ENCODE measurements at regions not wholly inside any gene's neighbourhood (a gene's known extent, or its start where the extent isn't known, plus 50 kb on each side); places are given as distances from the start of the nearest gene placed in this dataset.

DNA sequence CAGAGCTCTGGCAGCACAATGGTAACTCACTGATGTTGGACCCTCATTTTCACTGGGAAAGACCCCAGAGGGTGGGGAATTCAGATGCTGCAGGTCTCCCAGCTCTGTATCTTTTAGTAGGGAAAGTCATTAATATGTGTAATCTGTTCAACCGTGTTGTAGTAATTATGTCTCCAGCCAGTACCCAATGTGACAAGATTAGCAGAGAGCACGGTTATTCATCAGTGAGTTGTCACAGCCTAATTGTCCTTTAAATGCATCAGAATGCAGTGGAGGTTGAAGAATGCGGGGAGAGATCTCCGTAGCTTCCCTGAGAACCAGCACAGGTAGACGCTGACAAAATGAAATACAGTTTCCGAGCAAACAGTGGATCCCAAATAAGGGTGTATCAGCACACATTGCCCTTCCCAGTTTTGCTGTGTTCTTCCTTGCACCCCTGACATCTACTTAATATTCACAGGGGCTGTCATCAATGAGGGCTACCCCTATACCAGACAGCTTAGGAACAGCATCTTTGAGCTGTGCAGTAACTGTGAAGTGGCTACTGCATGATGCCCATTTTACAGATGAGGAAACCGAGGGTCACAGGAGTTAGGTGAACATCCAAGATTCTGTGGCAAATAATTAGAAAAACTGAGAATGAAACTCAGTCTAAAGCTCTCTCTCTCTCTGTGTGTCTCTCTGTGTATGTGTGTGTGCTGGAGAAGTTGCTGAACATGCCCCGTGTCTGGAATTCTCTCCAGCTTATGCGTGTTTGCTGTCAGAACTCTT is 430.4 kb upstream of the HS6ST1 start:
- no peak overlapping the region for H3K4me3 ChIP-seq (replicated peaks in 1 of 3; ENCODE audit: insufficient read depth in 1 of 3, low read depth in 2 of 3, low read length in 3 of 3)
- BruUV-seq (replicated peaks) = no TSS peak
- CTCF ChIA-PET (ENCODE audit: low intra/inter-chr PET ratio, low total read pairs) = no interaction called here
- no peaks in the 10 kb centered on the region for H3K79me2 ChIP-seq (ENCODE audit: insufficient read depth, low read length)
- peaks cover 3 to 55% of the 10 kb centered on the region in 2 experiments; a peak in 3 of 5 replicates for H3K27me3 ChIP-seq (ENCODE audit: control insufficient read depth in 1 of 2, insufficient read depth in 2 of 2, low read length in 2 of 2)
- FAIRE-seq (no peak), DNase-seq (ENCODE audit: low spot score) (no peak), ATAC-seq (no peak)
- in situ Hi-C loops (cut with HindIII; ENCODE audit: extremely low pct_ligation_motif_present, low pct_unique_long_range_greater_than_20kb) = loop anchor here (25.0 kb wide), 1 partner anchor 687 kb away; no protein-coding TSS in a partner anchor
- H4K20me1 ChIP-seq (ENCODE audit: insufficient read depth, low read length) = no peaks in the 10 kb centered on the region
- POLR2A ChIA-PET = no interaction called here
- no peaks in the 10 kb centered on the region for H3K9me3 ChIP-seq (ENCODE audit: low read length)
- 22% methylated on average over 9 of the region's 9 CpGs for WGBS (ENCODE audit: low lambda C conversion rate)
- TF ChIP-seq ZNF629 (CRISPR knock-in tag; conservative IDR thresholded peaks at IDR 0.05) = peak; percentile 67
- no peak for TF ChIP-seq ZNF766 (CRISPR knock-in tag; IDR thresholded peaks at IDR 0.05; ENCODE audit: borderline replicate concordance)
- TF ChIP-seq ZFP36L1 (CRISPR knock-in tag; IDR thresholded peaks at IDR 0.05) = no peak
- TF ChIP-seq ZNF574 (CRISPR knock-in tag; IDR thresholded peaks at IDR 0.05) = no peak
- no peak for TF ChIP-seq KDM4B (CRISPR knock-in tag; IDR thresholded peaks at IDR 0.05)
- no peak for TF ChIP-seq THAP8 (CRISPR knock-in tag; IDR thresholded peaks at IDR 0.05; ENCODE audit: borderline replicate concordance)
- TF ChIP-seq ATF2 (CRISPR knock-in tag; IDR thresholded peaks at IDR 0.05) = no peak
- no peak for TF ChIP-seq MAFF (IDR thresholded peaks at IDR 0.05; ENCODE audit: low read depth, low read length)
- intact Hi-C loops (cut with micrococcal nuclease; ENCODE audit: unreplicated experiment) = no loop called here
- H3K36me3 ChIP-seq (replicated peaks in 1 of 2; ENCODE audit: control insufficient read depth in 1 of 2, insufficient read depth in 2 of 2, low read length in 2 of 2) = no peaks in the 10 kb centered on the region
- H2AFZ ChIP-seq (ENCODE audit: low read length) = no peak overlapping the region
- no peak overlapping the region for H3K4me2 ChIP-seq (ENCODE audit: low read depth, low read length)
- no peak overlapping the region for H3K27ac ChIP-seq (ENCODE audit: extremely low read length, insufficient read depth, low read length)
- H3K4me1 ChIP-seq (ENCODE audit: insufficient read depth, low read length) = no peaks in the 10 kb centered on the region
- H3K9ac ChIP-seq (ENCODE audit: insufficient read depth, low read depth, low read length) = no peak overlapping the region
